ENCODE measurements at regions not wholly inside any gene's neighbourhood (a gene's known extent, or its start where the extent isn't known, plus 50 kb on each side); places are given as distances from the start of the nearest gene placed in this dataset.
"Not testable (repeated sequence)": the region's sequence is repeated elsewhere in the genome, so short reads cannot be mapped to it uniquely, and the experiment has no call there.

DNA sequence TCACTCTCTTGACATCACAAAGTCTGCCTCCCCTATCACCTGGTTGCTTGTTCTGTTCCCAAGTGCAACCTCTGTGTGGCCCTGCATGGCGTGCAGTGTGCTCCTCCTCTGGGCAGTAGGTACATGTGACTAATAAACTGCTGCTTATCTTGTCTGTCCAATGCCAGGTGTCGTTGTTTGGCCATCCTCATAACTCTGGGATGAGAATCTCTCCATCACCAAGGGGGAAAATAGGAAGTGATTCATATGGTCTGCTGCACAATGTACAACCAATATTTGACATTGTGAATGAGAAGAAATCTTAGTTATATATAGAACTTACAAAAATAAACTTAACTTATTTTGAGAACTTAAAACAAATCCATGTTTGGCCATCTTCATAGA is 135.2 kb downstream of the INHBA start:
- no peaks in the 10 kb centered on the region for H3K36me3 ChIP-seq (ENCODE audit: control insufficient read depth, insufficient read depth, low read length)
- WGBS, 2 experiments = 86 to 93% methylated on average over 2 of the region's 2 CpGs
- H3K27ac ChIP-seq (ENCODE audit: insufficient read depth, low read depth, low read length, poor library complexity, severe bottlenecking) = no peak overlapping the region
- H3K9me3 ChIP-seq (ENCODE audit: control insufficient read depth, low read length) = no peaks in the 10 kb centered on the region
- H3K4me3 ChIP-seq (ENCODE audit: insufficient read depth, low read depth, low read length) = no peak overlapping the region
- peaks cover 4% of the 10 kb centered on the region for H3K4me1 ChIP-seq (ENCODE audit: control insufficient read depth, insufficient read depth, low read length)
- no peaks in the 10 kb centered on the region for H3K27me3 ChIP-seq (ENCODE audit: control insufficient read depth, insufficient read depth, low read length, poor library complexity, severe bottlenecking)

DNA sequence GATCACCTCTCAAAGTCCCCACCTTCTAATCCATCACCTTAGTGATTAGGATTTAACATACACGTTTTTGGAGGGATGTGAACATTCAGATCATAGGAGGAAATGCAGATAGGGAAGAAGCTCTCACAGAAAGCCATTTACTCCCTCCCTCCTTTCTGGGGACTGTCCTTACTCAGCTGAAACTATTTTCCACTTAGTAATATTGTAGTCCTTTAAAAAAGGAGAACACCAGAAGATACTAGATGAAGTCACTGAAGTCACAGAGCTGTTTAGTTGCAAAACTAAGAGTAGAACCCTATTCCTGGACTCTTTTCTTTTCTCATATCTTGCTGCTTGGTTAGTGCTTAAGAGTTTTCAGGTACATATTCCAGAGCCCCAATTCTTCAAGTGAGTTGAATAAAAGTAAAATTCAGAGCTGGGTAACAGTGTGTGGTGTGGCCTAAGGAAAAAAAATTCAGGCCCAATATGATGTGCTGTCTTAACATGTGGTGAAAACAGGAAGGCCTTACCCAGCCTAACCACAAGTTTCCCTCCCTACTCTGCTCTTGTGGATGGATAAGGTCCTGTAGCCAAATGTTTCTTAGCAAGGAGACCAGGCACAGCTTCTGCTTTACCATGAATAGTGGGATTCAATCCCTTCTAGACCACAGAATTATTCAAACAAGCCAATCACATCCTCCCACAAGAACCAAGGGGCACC is 135.7 kb downstream of the INHBA start:
- Histone ChIP-seq H3K36me3 (ENCODE audit: control insufficient read depth, insufficient read depth, low read length) (no peaks in the 10 kb centered on the region), H3K27ac (ENCODE audit: insufficient read depth, low read depth, low read length, poor library complexity, severe bottlenecking) (no peak overlapping the region)
- WGBS, 2 experiments = 100% methylated on average over 1 of the region's 1 CpG; no CpG with 5 or more reads in 1 of the 2 experiments

DNA sequence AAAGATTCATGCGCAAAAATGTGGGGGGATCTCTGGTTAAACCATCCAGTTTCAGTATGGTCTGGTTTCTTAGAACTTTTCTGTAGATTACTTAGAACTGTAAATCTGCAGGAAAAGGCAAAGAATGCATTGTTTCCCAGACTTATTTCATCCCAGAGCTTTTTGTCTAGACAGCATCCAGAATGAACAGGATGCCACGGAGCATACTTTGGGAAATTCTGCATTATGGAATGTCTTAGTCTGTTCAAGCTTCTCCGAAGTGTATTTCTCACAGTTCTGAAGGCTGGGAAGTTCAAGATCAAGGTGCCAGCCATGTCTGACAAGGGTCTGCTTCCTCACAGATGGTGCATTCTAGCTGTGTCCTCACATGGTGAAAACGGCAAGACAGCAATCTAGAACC is 136.3 kb downstream of the INHBA start:
- no peaks in the 10 kb centered on the region for H3K9me3 ChIP-seq (ENCODE audit: control insufficient read depth, low read length)
- H3K4me3 ChIP-seq (ENCODE audit: insufficient read depth, low read depth, low read length) = no peak overlapping the region
- WGBS, 2 experiments = 89 to 92% methylated on average over 4 of the region's 4 CpGs
- H3K4me1 ChIP-seq (ENCODE audit: control insufficient read depth, insufficient read depth, low read length) = peaks cover 2% of the 10 kb centered on the region
- H3K27me3 ChIP-seq (ENCODE audit: control insufficient read depth, insufficient read depth, low read length, poor library complexity, severe bottlenecking) = no peaks in the 10 kb centered on the region
- H3K27ac ChIP-seq (ENCODE audit: insufficient read depth, low read depth, low read length, poor library complexity, severe bottlenecking) = no peak overlapping the region
- no peaks in the 10 kb centered on the region for H3K36me3 ChIP-seq (ENCODE audit: control insufficient read depth, insufficient read depth, low read length)

More for the DNA sequence above, 135.7 kb downstream of the INHBA start:
- H3K9me3 ChIP-seq (ENCODE audit: control insufficient read depth, low read length) = no peaks in the 10 kb centered on the region
- no peak overlapping the region for H3K4me3 ChIP-seq (ENCODE audit: insufficient read depth, low read depth, low read length)
- peaks cover 4% of the 10 kb centered on the region for H3K4me1 ChIP-seq (ENCODE audit: control insufficient read depth, insufficient read depth, low read length)
- H3K27me3 ChIP-seq (ENCODE audit: control insufficient read depth, insufficient read depth, low read length, poor library complexity, severe bottlenecking) = no peaks in the 10 kb centered on the region

DNA sequence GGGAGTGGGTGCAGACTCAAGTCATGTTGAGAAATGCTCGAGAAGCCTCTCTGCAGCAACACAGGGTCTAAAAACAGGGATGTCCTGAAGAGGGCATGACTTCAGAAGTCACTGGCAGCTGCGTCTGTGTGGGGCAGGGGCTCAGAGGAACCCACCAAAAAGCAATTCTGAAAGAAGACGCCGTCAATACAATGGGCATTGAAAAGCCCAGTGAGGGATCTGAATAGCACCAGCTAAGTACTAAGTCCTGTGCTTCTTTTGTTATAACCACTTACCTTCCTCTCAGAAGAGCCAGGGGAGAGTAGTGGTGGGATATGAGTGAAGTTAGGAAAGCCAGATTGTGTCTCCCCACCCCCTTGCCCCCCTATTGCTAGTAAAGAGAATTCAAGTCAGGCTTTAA is 137.2 kb downstream of the INHBA start:
- no peaks in the 10 kb centered on the region for H3K9me3 ChIP-seq (ENCODE audit: control insufficient read depth, low read length)
- H3K4me1 ChIP-seq (ENCODE audit: control insufficient read depth, insufficient read depth, low read length) = no peaks in the 10 kb centered on the region
- WGBS, 2 experiments = 29 to 31% methylated on average over 4 of the region's 4 CpGs
- no peaks in the 10 kb centered on the region for H3K36me3 ChIP-seq (ENCODE audit: control insufficient read depth, insufficient read depth, low read length)
- H3K4me3 ChIP-seq (ENCODE audit: insufficient read depth, low read depth, low read length) = no peak overlapping the region
- no peak overlapping the region for H3K27ac ChIP-seq (ENCODE audit: insufficient read depth, low read depth, low read length, poor library complexity, severe bottlenecking)
- no peaks in the 10 kb centered on the region for H3K27me3 ChIP-seq (ENCODE audit: control insufficient read depth, insufficient read depth, low read length, poor library complexity, severe bottlenecking)

DNA sequence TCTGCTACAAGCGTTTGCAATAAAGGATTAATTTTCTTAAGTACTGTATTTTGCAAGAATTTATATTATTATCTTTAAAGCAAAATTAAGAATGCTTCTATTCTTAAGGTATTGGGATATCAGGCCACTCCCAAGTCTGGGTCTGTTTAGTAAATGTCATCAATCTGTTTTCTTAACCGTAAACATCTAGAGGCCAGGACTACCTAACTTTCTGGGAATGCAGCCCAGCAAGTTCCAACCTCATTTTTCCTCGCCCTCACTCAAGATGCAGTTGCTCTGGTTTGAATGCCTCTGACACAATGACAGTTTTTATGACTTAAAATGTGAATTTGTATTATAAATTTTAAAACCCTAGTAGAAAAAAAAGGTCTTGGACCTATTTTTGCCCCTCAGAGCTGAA is 143.5 kb downstream of the INHBA start:
- H3K4me3 ChIP-seq (ENCODE audit: insufficient read depth, low read depth, low read length) = no peak overlapping the region
- WGBS, 2 experiments = 93 to 100% methylated on average over 1 to 2 of the region's 3 CpGs
- no peaks in the 10 kb centered on the region for H3K36me3 ChIP-seq (ENCODE audit: control insufficient read depth, insufficient read depth, low read length)
- H3K9me3 ChIP-seq (ENCODE audit: control insufficient read depth, low read length) = no peaks in the 10 kb centered on the region
- no peaks in the 10 kb centered on the region for H3K27me3 ChIP-seq (ENCODE audit: control insufficient read depth, insufficient read depth, low read length, poor library complexity, severe bottlenecking)
- H3K27ac ChIP-seq (ENCODE audit: insufficient read depth, low read depth, low read length, poor library complexity, severe bottlenecking) = no peak overlapping the region
- H3K4me1 ChIP-seq (ENCODE audit: control insufficient read depth, insufficient read depth, low read length) = no peaks in the 10 kb centered on the region

DNA sequence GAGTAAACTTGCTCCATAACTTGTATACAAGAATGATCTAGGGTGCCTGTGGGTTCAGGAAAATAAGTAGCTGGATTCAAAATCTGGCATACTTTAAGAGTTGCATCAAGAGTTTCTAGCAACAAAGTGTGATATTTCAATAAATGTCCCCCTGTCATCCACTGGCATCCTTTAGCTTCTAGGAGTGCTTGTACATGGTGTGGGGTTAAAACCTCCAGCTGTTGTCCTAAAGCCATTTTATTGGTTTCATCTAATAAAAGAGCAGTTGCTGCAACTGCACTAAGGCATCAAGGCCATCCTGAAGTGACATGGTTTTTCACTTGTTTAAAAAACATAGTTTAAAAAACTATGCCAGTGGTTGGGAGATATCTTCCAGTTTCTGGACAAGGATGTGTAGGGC is 148.4 kb downstream of the INHBA start:
- Histone ChIP-seq H3K36me3 (ENCODE audit: control insufficient read depth, insufficient read depth, low read length) (no peaks in the 10 kb centered on the region), H3K4me3 (ENCODE audit: insufficient read depth, low read depth, low read length) (no peak overlapping the region), H3K9me3 (ENCODE audit: control insufficient read depth, low read length) (no peaks in the 10 kb centered on the region), H3K4me1 (ENCODE audit: control insufficient read depth, insufficient read depth, low read length) (no peaks in the 10 kb centered on the region), H3K27me3 (ENCODE audit: control insufficient read depth, insufficient read depth, low read length, poor library complexity, severe bottlenecking) (no peaks in the 10 kb centered on the region), H3K27ac (ENCODE audit: insufficient read depth, low read depth, low read length, poor library complexity, severe bottlenecking) (no peak overlapping the region)

DNA sequence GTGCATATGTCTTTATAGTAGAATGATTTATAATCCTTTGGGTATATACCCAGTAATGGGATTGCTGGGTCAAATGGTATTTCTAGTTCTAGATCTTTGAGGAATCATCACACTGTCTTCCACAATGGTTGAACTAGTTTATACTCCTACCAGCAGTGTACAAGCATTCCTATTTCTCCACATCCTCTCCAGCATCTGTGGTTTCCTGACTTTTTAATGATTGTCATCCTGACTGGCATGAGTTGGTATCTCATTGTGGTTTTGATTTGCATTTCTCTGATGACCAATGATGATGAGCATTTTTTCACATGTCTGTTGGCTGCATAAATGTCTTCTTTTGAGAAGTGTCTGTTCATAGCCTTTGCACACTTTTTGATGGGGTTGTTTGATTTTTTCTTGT is 152.8 kb downstream of the INHBA start:
- H3K4me3 ChIP-seq (ENCODE audit: insufficient read depth, low read depth, low read length); H3K9me3 ChIP-seq (ENCODE audit: control insufficient read depth, low read length); H3K27me3 ChIP-seq (ENCODE audit: control insufficient read depth, insufficient read depth, low read length, poor library complexity, severe bottlenecking); H3K36me3 ChIP-seq (ENCODE audit: control insufficient read depth, insufficient read depth, low read length); H3K27ac ChIP-seq (ENCODE audit: insufficient read depth, low read depth, low read length, poor library complexity, severe bottlenecking); H3K4me1 ChIP-seq (ENCODE audit: control insufficient read depth, insufficient read depth, low read length): not testable (repeated sequence)

DNA sequence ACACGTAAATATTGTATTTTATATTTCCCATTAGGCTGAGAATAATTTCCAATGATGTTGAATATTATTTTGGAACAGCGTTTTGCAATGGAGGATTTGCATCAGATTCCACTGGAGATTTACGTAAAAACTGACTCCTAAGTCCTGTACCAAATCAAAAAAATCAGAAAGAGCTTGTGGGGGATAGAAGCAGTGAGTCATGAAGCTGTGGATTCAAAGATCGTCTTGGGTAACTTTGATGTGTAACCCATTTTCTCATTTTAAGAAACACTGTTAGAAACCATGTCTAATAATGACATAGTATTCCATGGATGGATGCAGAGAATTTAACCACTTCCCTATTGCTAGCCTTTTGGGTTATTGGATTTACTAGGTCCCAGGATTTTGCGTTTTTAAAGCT is 158.6 kb downstream of the INHBA start:
- H3K27ac ChIP-seq (ENCODE audit: insufficient read depth, low read depth, low read length, poor library complexity, severe bottlenecking) = no peak overlapping the region
- 86 to 94% methylated on average over 2 to 4 of the region's 5 CpGs for WGBS, 2 experiments

DNA sequence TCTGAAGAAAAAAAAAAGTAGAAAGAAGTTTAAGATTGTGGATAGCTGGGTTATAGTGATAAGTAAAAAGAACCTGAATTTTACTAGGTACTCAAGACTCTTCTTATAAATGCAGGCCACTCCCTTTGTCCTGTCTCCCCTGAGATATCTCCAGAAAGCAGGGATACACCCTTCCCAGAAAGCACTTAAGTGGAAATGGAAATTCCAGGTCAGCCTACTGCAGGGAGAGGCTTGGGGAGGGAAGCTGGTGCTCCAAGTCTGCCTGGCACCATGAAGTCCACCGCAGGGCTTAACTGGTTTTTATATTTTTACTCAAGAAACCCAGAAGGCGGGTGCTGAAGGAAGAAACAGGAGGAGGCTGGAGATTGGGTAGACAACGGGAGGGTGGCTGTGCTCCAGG is 162.3 kb downstream of the INHBA start:
- Histone ChIP-seq H3K27me3 (ENCODE audit: control insufficient read depth, insufficient read depth, low read length, poor library complexity, severe bottlenecking) (no peaks in the 10 kb centered on the region), H3K36me3 (ENCODE audit: control insufficient read depth, insufficient read depth, low read length) (no peaks in the 10 kb centered on the region), H3K4me1 (ENCODE audit: control insufficient read depth, insufficient read depth, low read length) (peaks cover 7% of the 10 kb centered on the region), H3K9me3 (ENCODE audit: control insufficient read depth, low read length) (no peaks in the 10 kb centered on the region), H3K4me3 (ENCODE audit: insufficient read depth, low read depth, low read length) (no peak overlapping the region), H3K27ac (ENCODE audit: insufficient read depth, low read depth, low read length, poor library complexity, severe bottlenecking) (no peak overlapping the region)
- 85% methylated on average over 3 of the region's 3 CpGs for WGBS, 2 experiments

More for the DNA sequence above, 158.6 kb downstream of the INHBA start:
- Histone ChIP-seq H3K9me3 (ENCODE audit: control insufficient read depth, low read length) (no peaks in the 10 kb centered on the region), H3K27me3 (ENCODE audit: control insufficient read depth, insufficient read depth, low read length, poor library complexity, severe bottlenecking) (no peaks in the 10 kb centered on the region), H3K4me1 (ENCODE audit: control insufficient read depth, insufficient read depth, low read length) (no peaks in the 10 kb centered on the region), H3K36me3 (ENCODE audit: control insufficient read depth, insufficient read depth, low read length) (no peaks in the 10 kb centered on the region), H3K4me3 (ENCODE audit: insufficient read depth, low read depth, low read length) (no peak overlapping the region)

DNA sequence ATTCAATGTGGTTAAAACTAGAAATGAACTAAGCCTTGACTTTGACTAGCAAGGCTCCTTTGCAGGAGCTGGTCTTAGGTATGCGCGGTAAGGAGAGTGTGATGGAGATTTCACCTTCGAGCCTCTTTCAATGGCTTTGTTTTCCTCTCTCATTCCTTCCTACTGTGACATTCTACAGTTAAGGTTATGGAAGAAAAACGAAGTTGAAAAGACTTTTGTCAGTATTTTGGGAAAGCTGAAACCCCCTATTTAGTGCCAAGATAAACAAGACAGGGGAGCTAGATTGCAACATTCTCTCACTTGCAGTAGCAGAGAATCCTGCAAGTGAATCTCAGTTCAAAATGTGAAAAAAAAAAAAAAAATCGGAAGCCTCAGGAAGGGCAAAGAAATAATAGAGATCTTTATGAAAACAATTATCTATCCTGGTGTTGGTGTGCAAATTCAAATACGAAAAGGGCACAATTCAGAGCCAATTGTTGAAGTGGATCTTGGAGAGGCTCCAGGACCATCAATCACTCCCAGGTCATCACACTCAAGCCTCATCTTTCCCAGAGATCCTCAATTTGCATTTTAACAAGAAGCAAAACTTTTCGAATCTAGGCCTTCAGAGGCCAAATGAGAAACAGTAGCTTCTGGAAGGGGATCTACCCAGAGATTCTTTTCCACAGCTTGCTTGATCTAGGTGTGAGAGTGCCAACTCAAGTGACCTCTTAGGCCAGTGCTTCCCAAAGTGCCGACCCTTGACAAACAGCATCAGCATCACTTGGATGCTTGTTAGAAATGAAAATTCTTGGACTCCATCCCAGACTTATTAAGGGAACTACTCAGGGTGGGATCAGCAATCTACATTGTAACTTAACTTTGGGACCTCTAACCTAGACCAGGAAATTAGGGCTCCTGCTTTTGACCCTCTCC is 163.8 kb downstream of the INHBA start:
- WGBS, 2 experiments = 33 to 34% methylated on average over 7 to 8 of the region's 8 CpGs
- Histone ChIP-seq H3K27me3 (ENCODE audit: control insufficient read depth, insufficient read depth, low read length, poor library complexity, severe bottlenecking) (no peaks in the 10 kb centered on the region), H3K36me3 (ENCODE audit: control insufficient read depth, insufficient read depth, low read length) (no peaks in the 10 kb centered on the region), H3K4me1 (ENCODE audit: control insufficient read depth, insufficient read depth, low read length) (peaks cover 7% of the 10 kb centered on the region), H3K4me3 (ENCODE audit: insufficient read depth, low read depth, low read length) (no peak overlapping the region), H3K27ac (ENCODE audit: insufficient read depth, low read depth, low read length, poor library complexity, severe bottlenecking) (no peak overlapping the region), H3K9me3 (ENCODE audit: control insufficient read depth, low read length) (no peaks in the 10 kb centered on the region)
